ENCODE measurements at regions not wholly inside any gene's neighbourhood (a gene's known extent, or its start where the extent isn't known, plus 50 kb on each side); places are given as distances from the start of the nearest gene placed in this dataset.

- no peak overlapping the region for H3K4me3 ChIP-seq
- no peak overlapping the region for H3K27ac ChIP-seq
- H3K9me3 ChIP-seq (ENCODE audit: insufficient read depth, low read depth): no peaks in the 10 kb centered on the region
- CTCF ChIA-PET: no interaction called here
- no peaks in the 10 kb centered on the region for H3F3A ChIP-seq (ENCODE audit: insufficient read depth, low read depth)
- no TSS peak for BruUV-seq (replicated peaks)
- no peaks in the 10 kb centered on the region for H3K27me3 ChIP-seq (ENCODE audit: insufficient read depth, low read depth)
- H3K9me2 ChIP-seq (ENCODE audit: insufficient read depth): no peaks in the 10 kb centered on the region
- TF ChIP-seq CTCF (conservative IDR thresholded peaks at IDR 0.05): no peak
- TF ChIP-seq EZH2 (IDR thresholded peaks at IDR 0.05; ENCODE audit: low read depth): no peak
- intact Hi-C loops (cut with micrococcal nuclease; ENCODE audit: unreplicated experiment): no loop called here
- no peaks in the 10 kb centered on the region for H3K36me3 ChIP-seq (ENCODE audit: low read depth)
- no peak overlapping the region for H2AFZ ChIP-seq
- H3K4me1 ChIP-seq (replicated peaks; ENCODE audit: insufficient read depth): no peaks in the 10 kb centered on the region
- no peaks in the 10 kb centered on the region for H4K20me1 ChIP-seq (ENCODE audit: insufficient read depth)
- no peak for DNase-seq
- H3K79me2 ChIP-seq (ENCODE audit: low read depth): no peaks in the 10 kb centered on the region
- H3K4me2 ChIP-seq: no peak overlapping the region
- POLR2A ChIA-PET (ENCODE audit: unreplicated experiment): no interaction called here
These were observed 150.6 kb upstream of the NRG3 start for GRCh38 chr10:81724431-81724830.

DNA sequence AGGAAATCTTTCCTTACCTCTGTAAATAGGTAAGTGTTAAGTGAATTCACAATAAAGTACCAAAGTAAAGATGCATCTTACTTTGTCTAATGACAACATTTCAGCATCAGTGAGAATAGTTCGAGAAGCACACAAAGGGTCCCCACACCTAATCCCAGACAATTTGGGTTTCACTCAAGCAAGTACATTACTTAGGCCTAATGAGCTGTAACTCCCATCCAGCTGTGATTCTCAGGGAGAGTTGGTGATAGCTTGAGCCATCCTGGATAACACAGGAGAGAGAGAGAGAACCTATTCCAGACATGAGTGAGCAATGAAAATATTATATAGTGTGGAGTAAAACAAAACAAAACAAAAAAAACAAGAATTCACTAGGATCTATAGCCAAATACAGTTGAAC lies 149.1 kb upstream of the NRG3 start:
- Histone ChIP-seq H3K27ac (no peak overlapping the region), H3K9me2 (ENCODE audit: insufficient read depth) (no peaks in the 10 kb centered on the region), H3K36me3 (ENCODE audit: low read depth) (no peaks in the 10 kb centered on the region), H3K9me3 (ENCODE audit: insufficient read depth, low read depth) (no peaks in the 10 kb centered on the region), H3K4me1 (replicated peaks; ENCODE audit: insufficient read depth) (no peaks in the 10 kb centered on the region), H3K27me3 (ENCODE audit: insufficient read depth, low read depth) (no peaks in the 10 kb centered on the region), H3F3A (ENCODE audit: insufficient read depth, low read depth) (no peaks in the 10 kb centered on the region), H2AFZ (no peak overlapping the region), H3K79me2 (ENCODE audit: low read depth) (no peaks in the 10 kb centered on the region), H4K20me1 (ENCODE audit: insufficient read depth) (no peaks in the 10 kb centered on the region), H3K4me2 (no peak overlapping the region), H3K4me3 (no peak overlapping the region)
- BruUV-seq (replicated peaks): no TSS peak
- intact Hi-C loops (cut with micrococcal nuclease; ENCODE audit: unreplicated experiment): no loop called here
- TF ChIP-seq CTCF (conservative IDR thresholded peaks at IDR 0.05): no peak
- no peak for TF ChIP-seq EZH2 (IDR thresholded peaks at IDR 0.05; ENCODE audit: low read depth)
- no peak for DNase-seq
- ChIA-PET POLR2A (ENCODE audit: unreplicated experiment) (no interaction called here), CTCF (no interaction called here)

GRCh38 chr10:81728692-81729091 lies 146.3 kb upstream of the NRG3 start:
- Histone ChIP-seq H3K27me3 (ENCODE audit: insufficient read depth, low read depth) (no peaks in the 10 kb centered on the region), H4K20me1 (ENCODE audit: insufficient read depth) (no peaks in the 10 kb centered on the region), H3F3A (ENCODE audit: insufficient read depth, low read depth) (no peaks in the 10 kb centered on the region), H3K27ac (no peak overlapping the region), H3K79me2 (ENCODE audit: low read depth) (no peaks in the 10 kb centered on the region), H2AFZ (no peak overlapping the region), H3K4me2 (no peak overlapping the region), H3K36me3 (ENCODE audit: low read depth) (no peaks in the 10 kb centered on the region), H3K4me1 (replicated peaks; ENCODE audit: insufficient read depth) (no peaks in the 10 kb centered on the region), H3K4me3 (no peak overlapping the region), H3K9me2 (ENCODE audit: insufficient read depth) (no peaks in the 10 kb centered on the region), H3K9me3 (ENCODE audit: insufficient read depth, low read depth) (no peaks in the 10 kb centered on the region)
- BruUV-seq (replicated peaks): no TSS peak
- CTCF ChIA-PET: no interaction called here
- intact Hi-C loops (cut with micrococcal nuclease; ENCODE audit: unreplicated experiment): no loop called here
- POLR2A ChIA-PET (ENCODE audit: unreplicated experiment): no interaction called here
- DNase-seq: no peak
- TF ChIP-seq EZH2 (IDR thresholded peaks at IDR 0.05; ENCODE audit: low read depth): no peak
- no peak for TF ChIP-seq CTCF (conservative IDR thresholded peaks at IDR 0.05)
